GM21717 (cell line): ENCODE measurements at regions not wholly inside any gene's neighbourhood (a gene's known extent, or its start where the extent isn't known, plus 50 kb on each side); places are given as distances from the start of the nearest gene placed in this dataset.
"Not testable (repeated sequence)": the region's sequence is repeated elsewhere in the genome, so short reads cannot be mapped to it uniquely, and the experiment has no call there.

ENCODE experiments used
- ATAC-seq: cut with Tn5 transposase; IDR thresholded peaks from one replicate; pipeline ENCODE4 v1.9.1; 2021; ENCODE audit warnings: mild to moderate bottlenecking, moderate library complexity; ENCODE audit not compliant: unreplicated experiment

GRCh38 chr7:23887660-23888059 lies 177.6 kb downstream of the STK31 start:
- ATAC-seq, result no peak

- no peak for ATAC-seq
These were observed 178.9 kb downstream of the STK31 start for GRCh38 chr7:23888958-23889357.

GRCh38 chr7:23889566-23889965 lies 179.5 kb downstream of the STK31 start:
- ATAC-seq, result no peak

- ATAC-seq, result no peak
These were observed 182.0 kb downstream of the STK31 start for GRCh38 chr7:23892019-23892418.

- no peak for ATAC-seq
These were observed 183.3 kb downstream of the STK31 start for GRCh38 chr7:23893176-23893941.

- ATAC-seq, result no peak
These were observed 184.2 kb downstream of the STK31 start for GRCh38 chr7:23893942-23894891.

GRCh38 chr7:23894892-23895569 lies 185.0 kb downstream of the STK31 start:
- no peak for ATAC-seq

GRCh38 chr7:23895666-23896096 lies 185.7 kb downstream of the STK31 start:
- no peak for ATAC-seq

GRCh38 chr7:23898619-23899018 lies 188.6 kb downstream of the STK31 start:
- no peak for ATAC-seq

GRCh38 chr7:23904901-23905300 lies 194.9 kb downstream of the STK31 start:
- ATAC-seq, result not testable (repeated sequence)

- no peak for ATAC-seq
These were observed 197.0 kb downstream of the STK31 start for GRCh38 chr7:23907012-23907411.

- no peak for ATAC-seq
These were observed 199.4 kb downstream of the STK31 start for GRCh38 chr7:23909426-23909825.

- ATAC-seq, result no peak
These were observed 202.0 kb downstream of the STK31 start for GRCh38 chr7:23912065-23912464.

GRCh38 chr7:23913016-23913415 lies 203.0 kb downstream of the STK31 start:
- no peak for ATAC-seq

- ATAC-seq, result no peak
These were observed 205.2 kb downstream of the STK31 start for GRCh38 chr7:23915236-23915635.

- ATAC-seq, result no peak
These were observed 208.3 kb downstream of the STK31 start for GRCh38 chr7:23918286-23918685.

- no peak for ATAC-seq
These were observed 208.8 kb downstream of the STK31 start for GRCh38 chr7:23918856-23919255.

GRCh38 chr7:23925088-23925487 lies 215.1 kb downstream of the STK31 start:
- ATAC-seq, result no peak

GRCh38 chr7:23927709-23928417 lies 217.8 kb downstream of the STK31 start:
- ATAC-seq, result no peak

- no peak for ATAC-seq
These were observed 218.4 kb downstream of the STK31 start for GRCh38 chr7:23928418-23928775.

GRCh38 chr7:23930312-23930711 lies 220.3 kb downstream of the STK31 start:
- no peak for ATAC-seq
